KMS-11 (cell line): ENCODE measurements at regions not wholly inside any gene's neighbourhood (a gene's known extent, or its start where the extent isn't known, plus 50 kb on each side); places are given as distances from the start of the nearest gene placed in this dataset.

Experiments
- H2AFZ ChIP-seq: fragments of 200-600 bp; sonication (generic); 2 replicates; pipeline ENCODE4 v1.6.1; 2016; ENCODE audit warnings: antibody characterized with exemption, mixed run types, low read depth
- H3K27ac ChIP-seq: fragments of 200-600 bp; sonication (generic); 2 replicates; pipeline ENCODE4 v1.6.1; 2016; ENCODE audit warnings: mild to moderate bottlenecking, mixed run types
- H3K27me3 ChIP-seq: fragments of 200-600 bp; sonication (generic); 2 replicates; pipeline ENCODE4 v1.6.1; 2017; ENCODE audit warnings: mild to moderate bottlenecking, low read depth, mixed run types, moderate library complexity; ENCODE audit not compliant: insufficient read depth
- H3K36me3 ChIP-seq: fragments of 200-600 bp; sonication (generic); 2 replicates; pipeline ENCODE4 v1.6.1; 2017; ENCODE audit warnings: mild to moderate bottlenecking, mixed run types; ENCODE audit not compliant: insufficient read depth
- H3K4me1 ChIP-seq: fragments of 200-600 bp; sonication (generic); 2 replicates; pipeline ENCODE4 v1.6.1; 2016; ENCODE audit warnings: mild to moderate bottlenecking, low read depth, mixed run types; ENCODE audit not compliant: poor library complexity, severe bottlenecking
- H3K4me2 ChIP-seq: fragments of 200-600 bp; sonication (generic); 2 replicates; pipeline ENCODE4 v1.7.0; 2016; ENCODE audit warnings: mild to moderate bottlenecking, mixed run types
- H3K4me3 ChIP-seq: fragments of 200-600 bp; sonication (generic); IDR thresholded peaks from 2 replicates; pipeline ENCODE4 v1.6.1; 2017; ENCODE audit warnings: low read depth, low read length, mixed read lengths; ENCODE audit not compliant: insufficient read depth
- H3K79me2 ChIP-seq: fragments of 200-600 bp; sonication (generic); 2 replicates; pipeline ENCODE4 v1.6.1; 2016; ENCODE audit warnings: low read depth, mixed run types; ENCODE audit not compliant: insufficient read depth
- H3K9ac ChIP-seq: fragments of 200-600 bp; sonication (generic); 2 replicates; pipeline ENCODE4 v1.6.1; 2016; ENCODE audit warnings: mild to moderate bottlenecking, mixed run types
- H4K20me1 ChIP-seq: fragments of 200-600 bp; sonication (generic); 2 replicates; pipeline ENCODE4 v1.6.1; 2016; ENCODE audit warnings: mild to moderate bottlenecking, mixed run types; ENCODE audit not compliant: insufficient read depth
- CTCF ChIP-seq: fragments of 200-600 bp; sonication (generic); conservative IDR thresholded peaks from 2 replicates; pipeline ENCODE4 v1.6.1; 2017; ENCODE audit warnings: low read depth, mild to moderate bottlenecking, antibody characterized with exemption, low read length, moderate library complexity, mixed read lengths

- Histone ChIP-seq H3K79me2 (no peaks in the 10 kb centered on the region), H3K4me2 (no peak overlapping the region), H4K20me1 (no peaks in the 10 kb centered on the region), H2AFZ (no peak overlapping the region), H3K27me3 (no peaks in the 10 kb centered on the region), H3K27ac (no peak overlapping the region), H3K4me1 (no peaks in the 10 kb centered on the region), H3K9ac (no peak overlapping the region), H3K36me3 (no peaks in the 10 kb centered on the region), H3K4me3 (no peak overlapping the region)
- TF ChIP-seq CTCF = no peak
Measured at GRCh38 chr11:129258205-129258604, 66.1 kb upstream of the ARHGAP32 start.

- Histone ChIP-seq H3K79me2 (no peaks in the 10 kb centered on the region), H2AFZ (no peak overlapping the region), H3K4me3 (no peak overlapping the region), H3K9ac (no peak overlapping the region), H4K20me1 (no peaks in the 10 kb centered on the region), H3K27ac (no peak overlapping the region), H3K36me3 (no peaks in the 10 kb centered on the region), H3K27me3 (no peaks in the 10 kb centered on the region), H3K4me1 (no peaks in the 10 kb centered on the region), H3K4me2 (no peak overlapping the region)
- no peak for TF ChIP-seq CTCF
Measured at GRCh38 chr11:129257512-129257911, 65.4 kb upstream of the ARHGAP32 start.

GRCh38 chr11:129252621-129253020 lies 60.5 kb upstream of the ARHGAP32 start:
- Histone ChIP-seq H3K27me3 (no peaks in the 10 kb centered on the region), H3K9ac (no peak overlapping the region), H3K4me3 (no peak overlapping the region), H4K20me1 (no peaks in the 10 kb centered on the region), H3K27ac (no peak overlapping the region), H3K4me1 (peaks cover 15% of the 10 kb centered on the region), H3K36me3 (no peaks in the 10 kb centered on the region), H3K79me2 (no peaks in the 10 kb centered on the region), H2AFZ (no peak overlapping the region), H3K4me2 (no peak overlapping the region)
- TF ChIP-seq CTCF = no peak

GRCh38 chr11:129251067-129251466 lies 58.9 kb upstream of the ARHGAP32 start:
- Histone ChIP-seq H3K9ac (no peak overlapping the region), H3K79me2 (no peaks in the 10 kb centered on the region)

More at GRCh38 chr11:129251067-129251466, 58.9 kb upstream of the ARHGAP32 start:
- Histone ChIP-seq H3K4me1 (peaks cover 15% of the 10 kb centered on the region), H2AFZ (no peak overlapping the region), H3K4me2 (0 out of 2 replicates have a peak overlapping the region, but pooled peaks have one; percentile 21), H3K36me3 (no peaks in the 10 kb centered on the region), H3K27me3 (no peaks in the 10 kb centered on the region), H4K20me1 (no peaks in the 10 kb centered on the region), H3K27ac (no peak overlapping the region), H3K4me3 (no peak overlapping the region)
- TF ChIP-seq CTCF = no peak
